Upper lobe of left lung (tissue), 4 donors: ENCODE measurements at regions not wholly inside any gene's neighbourhood (a gene's known extent, or its start where the extent isn't known, plus 50 kb on each side); places are given as distances from the start of the nearest gene placed in this dataset.

Experiments
- CTCF ChIP-seq, 6 experiments: fragments of 450-650 bp in 4 of 6; fragments of 200-600 bp in 2 of 6; sonication (generic) in 2 of 6; IDR thresholded peaks; one replicate each; pipeline ENCODE4 v1.5.1; 2016 to 2019; ENCODE audit warnings: antibody characterized with exemption in 6 of 6
- POLR2A ChIP-seq, 4 donors: fragments of 450-650 bp; IDR thresholded peaks; one replicate each; pipeline ENCODE4 v1.5.1; 2016 to 2017; ENCODE audit warnings: antibody characterized with exemption in 4 of 4, mild to moderate bottlenecking in 2 of 4

GRCh38 chr1:57632401-57632800 is 208.5 kb upstream of the DAB1 start:
- no peak for TF ChIP-seq CTCF (IDR thresholded peaks at IDR 0.05)
- no peak for TF ChIP-seq POLR2A (IDR thresholded peaks at IDR 0.05)
